ENCODE measurements at regions not wholly inside any gene's neighbourhood (a gene's known extent, or its start where the extent isn't known, plus 50 kb on each side); places are given as distances from the start of the nearest gene placed in this dataset.

DNA sequence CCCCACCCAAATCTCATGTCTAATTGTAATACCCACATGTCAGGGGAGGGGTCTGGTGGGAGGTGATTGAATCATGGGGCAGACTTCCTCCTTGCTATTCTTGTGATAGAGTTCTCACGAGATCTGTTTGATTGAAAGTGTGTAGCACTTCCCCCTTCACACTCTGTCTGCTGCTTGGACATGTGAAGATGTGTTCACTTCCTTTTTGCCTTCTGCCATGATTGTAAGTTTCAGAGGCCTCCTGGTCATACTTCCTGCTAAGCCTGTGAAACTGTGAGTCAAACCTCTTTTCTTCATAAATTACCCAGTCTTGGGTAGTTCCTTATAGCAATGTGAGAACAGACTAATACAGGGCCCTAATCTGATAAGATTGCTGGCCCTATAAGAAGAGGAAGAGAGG is 1514.8 kb downstream of the RPA4 start:
- TF ChIP-seq, protein P1, sequence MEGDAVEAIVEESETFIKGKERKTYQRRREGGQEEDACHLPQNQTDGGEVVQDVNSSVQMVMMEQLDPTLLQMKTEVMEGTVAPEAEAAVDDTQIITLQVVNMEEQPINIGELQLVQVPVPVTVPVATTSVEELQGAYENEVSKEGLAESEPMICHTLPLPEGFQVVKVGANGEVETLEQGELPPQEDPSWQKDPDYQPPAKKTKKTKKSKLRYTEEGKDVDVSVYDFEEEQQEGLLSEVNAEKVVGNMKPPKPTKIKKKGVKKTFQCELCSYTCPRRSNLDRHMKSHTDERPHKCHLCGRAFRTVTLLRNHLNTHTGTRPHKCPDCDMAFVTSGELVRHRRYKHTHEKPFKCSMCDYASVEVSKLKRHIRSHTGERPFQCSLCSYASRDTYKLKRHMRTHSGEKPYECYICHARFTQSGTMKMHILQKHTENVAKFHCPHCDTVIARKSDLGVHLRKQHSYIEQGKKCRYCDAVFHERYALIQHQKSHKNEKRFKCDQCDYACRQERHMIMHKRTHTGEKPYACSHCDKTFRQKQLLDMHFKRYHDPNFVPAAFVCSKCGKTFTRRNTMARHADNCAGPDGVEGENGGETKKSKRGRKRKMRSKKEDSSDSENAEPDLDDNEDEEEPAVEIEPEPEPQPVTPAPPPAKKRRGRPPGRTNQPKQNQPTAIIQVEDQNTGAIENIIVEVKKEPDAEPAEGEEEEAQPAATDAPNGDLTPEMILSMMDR (IDR thresholded peaks at IDR 0.05): no peak
- TF ChIP-seq POLR2A (IDR thresholded peaks at IDR 0.05): no peak
